ENCODE measurements at regions not wholly inside any gene's neighbourhood (a gene's known extent, or its start where the extent isn't known, plus 50 kb on each side); places are given as distances from the start of the nearest gene placed in this dataset.

GRCh38 chr12:107567876-107568619 is 117.6 kb upstream of the PWP1 start:
- DNase-seq (ENCODE audit: low read depth, low spot score) (no peak), FAIRE-seq (no peak)
- H3K36me3 ChIP-seq (ENCODE audit: control insufficient read depth in 2 of 2, extremely low read depth in 1 of 2, insufficient read depth in 2 of 2, low read length in 2 of 2): no peaks in the 10 kb centered on the region
- ChIA-PET POLR2A (no interaction called here), CTCF (no interaction called here)
- TF ChIP-seq GATA2 (IDR thresholded peaks at IDR 0.05; ENCODE audit: insufficient read depth, insufficient read length, low read depth, low read length) (no peak), JUN (IDR thresholded peaks at IDR 0.05; ENCODE audit: borderline replicate concordance, insufficient read depth, insufficient read length, low read depth) (no peak), EZH2 (IDR thresholded peaks at IDR 0.05; ENCODE audit: borderline replicate concordance, low read depth, low read length, severe bottlenecking) (no peak), FOS (IDR thresholded peaks at IDR 0.05; ENCODE audit: borderline replicate concordance, insufficient read depth, low read length) (no peak), POLR2AphosphoS5 (IDR thresholded peaks at IDR 0.05; ENCODE audit: insufficient read depth, low read depth, low read length) (no peak), MYC (IDR thresholded peaks at IDR 0.05; ENCODE audit: low read depth, low read length) (no peak), CTCF (IDR thresholded peaks at IDR 0.05; ENCODE audit: extremely low read depth in 1 of 2, insufficient read depth in 1 of 2, low read depth in 1 of 2, low read length in 2 of 2) (no peak), POLR2A (IDR thresholded peaks at IDR 0.05; ENCODE audit: low read depth, low read length) (no peak), MAX (IDR thresholded peaks at IDR 0.05; ENCODE audit: insufficient read depth, insufficient read length) (no peak)
- dilution Hi-C loops (cut with MboI; ENCODE audit: extremely low pct_ligation_motif_present, low sequenced_read_pairs) (no loop called here), intact Hi-C loops (cut with micrococcal nuclease) (no loop called here)
- H4K20me1 ChIP-seq (replicated peaks; ENCODE audit: control insufficient read depth, extremely low read depth, insufficient read depth, low read length): no peaks in the 10 kb centered on the region
- H3K4me1 ChIP-seq (ENCODE audit: control insufficient read depth, extremely low read depth, insufficient read depth, low read length): no peaks in the 10 kb centered on the region
- no TSS peak for BruUV-seq (replicated peaks)
- H2AFZ ChIP-seq (ENCODE audit: low read depth, low read length): no peak overlapping the region
- no peaks in the 10 kb centered on the region for H3K9me1 ChIP-seq (replicated peaks; ENCODE audit: control insufficient read depth, extremely low read depth, insufficient read depth, low read length)
- H3K27ac ChIP-seq (ENCODE audit: insufficient read depth, low read depth, low read length): no peak overlapping the region
- H3K27me3 ChIP-seq (ENCODE audit: control insufficient read depth in 2 of 2, insufficient read depth in 2 of 2, low read length in 2 of 2): no peaks in the 10 kb centered on the region
- no peaks in the 10 kb centered on the region for H3K9me3 ChIP-seq (replicated peaks; ENCODE audit: control insufficient read depth, insufficient read depth, low read length)
- no peaks in the 10 kb centered on the region for H3K79me2 ChIP-seq (ENCODE audit: control insufficient read depth, insufficient read depth, low read length)
- no peak overlapping the region for H3K4me2 ChIP-seq (ENCODE audit: insufficient read depth, low read length)
- H3K4me3 ChIP-seq (replicated peaks in 1 of 3; ENCODE audit: insufficient read depth in 1 of 3, low read depth in 1 of 3, low read length in 3 of 3): no peak overlapping the region
- H3K9ac ChIP-seq (replicated peaks; ENCODE audit: extremely low read depth, insufficient read depth, low read length): no peak overlapping the region
